Trophoblast cell (in vitro differentiated cells and primary cell): ENCODE measurements at regions not wholly inside any gene's neighbourhood (a gene's known extent, or its start where the extent isn't known, plus 50 kb on each side); places are given as distances from the start of the nearest gene placed in this dataset.

Experiments used
- DNase-seq, 2 donors: peaks; one replicate each; pipeline ENCODE4 v3.0.0-alpha.2; 2016
- H2AFZ ChIP-seq: 2 replicates; pipeline ENCODE4 v1.6.1; 2013; ENCODE audit warnings: low read length, moderate library complexity, mild to moderate bottlenecking; ENCODE audit not compliant: insufficient read depth, poor library complexity
- H2AK5ac ChIP-seq: 2 replicates; pipeline ENCODE4 v1.6.1; 2013; ENCODE audit warnings: mild to moderate bottlenecking, low read length
- H2BK120ac ChIP-seq: 2 replicates; pipeline ENCODE4 v1.6.1; 2013; ENCODE audit warnings: low read length, mild to moderate bottlenecking, moderate library complexity; ENCODE audit not compliant: insufficient read depth, poor library complexity
- H2BK12ac ChIP-seq: 2 replicates; pipeline ENCODE4 v1.6.1; 2013; ENCODE audit warnings: mild to moderate bottlenecking, low read length, moderate library complexity
- H2BK5ac ChIP-seq: 2 replicates; pipeline ENCODE4 v1.6.1; 2013; ENCODE audit warnings: low read length, low read depth, moderate library complexity, mild to moderate bottlenecking; ENCODE audit not compliant: poor library complexity
- H3K14ac ChIP-seq: 2 replicates; pipeline ENCODE4 v1.6.1; 2013; ENCODE audit warnings: mild to moderate bottlenecking, low read length
- H3K18ac ChIP-seq: 2 replicates; pipeline ENCODE4 v1.6.1; 2013; ENCODE audit warnings: mild to moderate bottlenecking, low read length
- H3K23ac ChIP-seq: 2 replicates; pipeline ENCODE4 v1.6.1; 2013; ENCODE audit warnings: low read length
- H3K27ac ChIP-seq: 2 replicates; pipeline ENCODE4 v1.5.1; 2013; ENCODE audit warnings: low read depth, mild to moderate bottlenecking, inconsistent platforms, low read length, moderate library complexity
- H3K27me3 ChIP-seq: 2 replicates; pipeline ENCODE4 v1.6.1; 2013; ENCODE audit warnings: inconsistent platforms, mild to moderate bottlenecking, low read length, moderate library complexity; ENCODE audit not compliant: insufficient read depth
- H3K36me3 ChIP-seq, 2 experiments: 1 replicate in 1 of 2; 2 replicates in 1 of 2; pipeline ENCODE4 v1.6.1; 2013; ENCODE audit warnings: low read length in 2 of 2, mild to moderate bottlenecking in 2 of 2, moderate library complexity in 1 of 2; ENCODE audit not compliant: insufficient read depth in 2 of 2, control insufficient read depth in 1 of 2
- H3K4ac ChIP-seq: 2 replicates; pipeline ENCODE4 v1.6.1; 2013; ENCODE audit warnings: low read depth, mild to moderate bottlenecking, low read length, moderate library complexity
- H3K4me1 ChIP-seq, 2 experiments: 1 replicate in 1 of 2; 2 replicates in 1 of 2; pipeline ENCODE4 v1.6.1; 2013; ENCODE audit warnings: low read length in 2 of 2, mild to moderate bottlenecking in 2 of 2, moderate library complexity in 1 of 2; ENCODE audit not compliant: insufficient read depth in 2 of 2, control insufficient read depth in 1 of 2
- H3K4me2 ChIP-seq: 2 replicates; pipeline ENCODE4 v1.6.1; 2013; ENCODE audit warnings: inconsistent platforms, mild to moderate bottlenecking, low read length, moderate library complexity
- H3K4me3 ChIP-seq: 2 replicates; pipeline ENCODE4 v1.5.1; 2013; ENCODE audit warnings: mild to moderate bottlenecking, low read depth, low read length, inconsistent platforms
- H3K79me1 ChIP-seq: one replicate; pipeline ENCODE4 v1.6.1; 2013; ENCODE audit warnings: low read length
- H3K79me2 ChIP-seq: 2 replicates; pipeline ENCODE4 v1.6.1; 2013; ENCODE audit warnings: low read length, mild to moderate bottlenecking; ENCODE audit not compliant: control insufficient read depth, insufficient read depth, poor library complexity
- H3K9ac ChIP-seq: 2 replicates; pipeline ENCODE4 v1.6.1; 2013; ENCODE audit warnings: mild to moderate bottlenecking, low read length
- H3K9me3 ChIP-seq: 2 replicates; pipeline ENCODE4 v1.6.1; 2013; ENCODE audit warnings: low read depth, mild to moderate bottlenecking, control low read depth, inconsistent platforms, low read length; ENCODE audit not compliant: insufficient read depth
- H4K12ac ChIP-seq: 2 replicates; pipeline ENCODE4 v1.6.1; 2013; ENCODE audit warnings: low read depth, mild to moderate bottlenecking, low read length, moderate library complexity
- H4K8ac ChIP-seq: 2 replicates; pipeline ENCODE4 v1.6.1; 2013; ENCODE audit warnings: low read depth, mild to moderate bottlenecking, low read length, moderate library complexity
- H4K91ac ChIP-seq: one replicate; pipeline ENCODE4 v1.6.1; 2013; ENCODE audit warnings: low read depth, mild to moderate bottlenecking, low read length, moderate library complexity
- WGBS: extraction: QIAGEN DNeasy Blood & Tissue Kit; methylation state at CpG from one replicate; pipeline ENCODE4 v1.1.7; 2013; ENCODE audit warnings: missing lambda C conversion rate; ENCODE audit not compliant: insufficient read length, insufficient coverage; ENCODE audit errors: extremely low coverage; 5-methylcytosine and 5-hydroxymethylcytosine counted together

DNA sequence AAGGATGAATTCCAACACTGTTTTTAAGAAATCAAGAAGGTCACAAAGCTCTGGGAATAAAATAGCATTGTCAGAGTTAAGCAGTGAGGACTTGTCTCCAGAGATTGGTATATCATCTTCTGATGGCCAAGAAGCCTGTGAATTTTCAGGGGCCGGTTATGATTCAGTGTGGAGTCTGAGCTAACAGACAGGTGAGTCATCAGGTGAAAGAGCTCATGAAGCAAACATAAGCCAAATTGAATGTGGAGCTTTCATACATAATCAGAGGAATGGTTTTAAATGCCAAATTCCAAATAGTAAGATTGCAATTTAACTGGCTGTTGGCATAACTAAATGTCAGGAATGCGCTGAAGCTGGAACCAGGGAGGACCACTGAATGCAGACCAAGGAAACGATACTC lies 494.2 kb downstream of the MTRR start:
- Histone ChIP-seq H4K12ac (no peak overlapping the region), H2AK5ac (no peak overlapping the region), H3K4ac (no peak overlapping the region), H3K9ac (no peak overlapping the region), H4K8ac (no peak overlapping the region), H4K91ac (no peak overlapping the region), H3K14ac (no peak overlapping the region), H3K9me3 (no peaks in the 10 kb centered on the region), H2BK5ac (no peak overlapping the region), H3K79me2 (no peaks in the 10 kb centered on the region), H2AFZ (no peak overlapping the region), H3K4me3 (no peak overlapping the region), H3K27ac (no peak overlapping the region), H3K4me1 (no peaks in the 10 kb centered on the region), H2BK120ac (no peak overlapping the region), H2BK12ac (no peak overlapping the region), H3K18ac (no peak overlapping the region), H3K23ac (no peak overlapping the region), H3K4me2 (no peak overlapping the region), H3K36me3 (no peaks in the 10 kb centered on the region), H3K27me3 (no peaks in the 10 kb centered on the region), H3K79me1 (no peaks in the 10 kb centered on the region)
- WGBS = no CpG with 5 or more reads among the region's 3 CpGs
- DNase-seq = peak in 1 of 2 donors; percentile 42

DNA sequence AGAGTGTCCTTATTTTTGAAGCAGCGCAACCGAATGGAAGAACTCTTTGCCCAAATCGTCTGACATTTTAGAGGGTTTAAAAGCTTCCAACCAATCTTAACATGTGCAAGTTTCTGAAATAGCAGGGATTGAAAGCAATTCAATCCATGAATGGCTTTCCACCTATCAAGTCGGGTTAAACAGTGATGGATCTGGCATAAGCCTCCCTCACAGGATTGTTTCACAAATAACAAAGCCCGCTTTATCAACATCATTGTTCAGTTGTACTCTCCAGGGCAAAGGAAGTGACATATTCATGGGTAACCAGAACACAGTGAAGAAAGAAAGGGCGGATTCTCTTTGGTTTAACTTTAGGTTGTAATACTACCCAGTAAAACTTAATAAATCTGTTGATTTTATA lies 497.3 kb downstream of the MTRR start:
- no peaks in the 10 kb centered on the region for H3K4me1 ChIP-seq
- no peak overlapping the region for H2BK120ac ChIP-seq
- H3K79me1 ChIP-seq = no peaks in the 10 kb centered on the region
- no peak overlapping the region for H2BK12ac ChIP-seq
- no peak overlapping the region for H3K27ac ChIP-seq
- no peak overlapping the region for H3K4me2 ChIP-seq
- no peak overlapping the region for H4K12ac ChIP-seq
- no peaks in the 10 kb centered on the region for H3K27me3 ChIP-seq
- H3K4ac ChIP-seq = no peak overlapping the region
- H4K91ac ChIP-seq = no peak overlapping the region
- no peak overlapping the region for H3K23ac ChIP-seq
- no peak overlapping the region for H3K14ac ChIP-seq
- no peak overlapping the region for H2BK5ac ChIP-seq
- no peak for DNase-seq
- no peak overlapping the region for H3K9ac ChIP-seq
- no CpG with 5 or more reads among the region's 6 CpGs for WGBS
- no peak overlapping the region for H2AK5ac ChIP-seq
- no peak overlapping the region for H4K8ac ChIP-seq
- H3K18ac ChIP-seq = no peak overlapping the region
- no peaks in the 10 kb centered on the region for H3K79me2 ChIP-seq
- H3K4me3 ChIP-seq = no peak overlapping the region
- no peaks in the 10 kb centered on the region for H3K9me3 ChIP-seq
- H2AFZ ChIP-seq = no peak overlapping the region
- no peaks in the 10 kb centered on the region for H3K36me3 ChIP-seq

DNA sequence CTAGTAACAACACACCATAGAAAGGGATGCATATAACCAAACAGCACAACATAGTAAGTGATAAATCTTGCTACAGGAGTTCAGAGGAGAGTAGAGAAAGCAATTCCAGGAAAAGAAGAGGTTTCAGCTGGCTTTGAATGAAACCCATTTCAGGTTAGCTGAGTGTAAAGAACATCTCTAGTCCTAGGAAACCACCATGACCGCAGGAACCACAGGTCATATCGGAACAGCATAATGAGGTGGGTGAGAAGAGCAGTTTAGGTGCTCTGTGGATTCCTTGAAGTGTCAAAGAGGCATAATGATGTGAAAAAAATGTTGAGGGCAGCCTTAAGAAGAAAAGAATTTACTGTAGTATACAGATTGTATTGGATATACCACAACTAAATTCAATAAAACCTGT lies 507.5 kb downstream of the MTRR start:
- Histone ChIP-seq H3K27ac (no peak overlapping the region), H3K4me1 (no peaks in the 10 kb centered on the region), H3K9me3 (no peaks in the 10 kb centered on the region), H3K23ac (no peak overlapping the region), H3K36me3 (no peaks in the 10 kb centered on the region), H3K14ac (no peak overlapping the region), H4K12ac (no peak overlapping the region), H4K8ac (no peak overlapping the region), H3K18ac (no peak overlapping the region), H3K27me3 (no peaks in the 10 kb centered on the region), H3K9ac (no peak overlapping the region), H2BK5ac (no peak overlapping the region), H3K4me3 (no peak overlapping the region), H4K91ac (no peak overlapping the region), H2BK12ac (no peak overlapping the region), H3K79me1 (no peaks in the 10 kb centered on the region), H3K4me2 (no peak overlapping the region), H3K4ac (no peak overlapping the region), H2AFZ (no peak overlapping the region), H2BK120ac (no peak overlapping the region), H2AK5ac (no peak overlapping the region), H3K79me2 (no peaks in the 10 kb centered on the region)
- DNase-seq = no peak
- WGBS = no CpG with 5 or more reads among the region's 2 CpGs

DNA sequence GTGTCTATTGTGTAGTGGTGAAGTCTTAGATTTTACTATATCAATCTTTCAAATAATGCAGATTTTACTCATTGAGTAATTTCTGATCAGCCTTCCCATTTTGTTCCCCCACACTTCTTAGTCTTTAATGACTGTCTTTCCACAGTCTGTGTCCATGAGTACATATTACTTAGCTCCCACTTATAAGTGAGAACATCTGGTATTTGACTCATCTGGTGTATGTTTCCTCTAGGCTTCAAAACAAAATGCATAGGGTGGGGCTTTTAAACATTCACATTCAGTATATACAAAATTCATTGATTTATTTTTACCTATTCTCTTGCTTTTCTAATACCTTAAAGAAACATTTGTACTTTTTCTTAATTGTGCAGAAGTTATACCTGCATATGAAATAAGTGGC lies 513.0 kb downstream of the MTRR start:
- Histone ChIP-seq H3K4me3 (no peak overlapping the region), H3K79me2 (no peaks in the 10 kb centered on the region), H3K14ac (no peak overlapping the region), H3K27me3 (no peaks in the 10 kb centered on the region), H4K91ac (no peak overlapping the region), H3K4me1 (no peaks in the 10 kb centered on the region), H2BK12ac (no peak overlapping the region), H3K9me3 (no peaks in the 10 kb centered on the region), H2BK120ac (no peak overlapping the region), H3K79me1 (no peaks in the 10 kb centered on the region), H3K23ac (no peak overlapping the region), H3K18ac (no peak overlapping the region), H3K4ac (no peak overlapping the region), H3K27ac (no peak overlapping the region), H3K36me3 (no peaks in the 10 kb centered on the region), H3K4me2 (no peak overlapping the region), H4K12ac (no peak overlapping the region), H2AK5ac (no peak overlapping the region), H3K9ac (no peak overlapping the region), H4K8ac (no peak overlapping the region), H2BK5ac (no peak overlapping the region), H2AFZ (no peak overlapping the region)
- no peak for DNase-seq

DNA sequence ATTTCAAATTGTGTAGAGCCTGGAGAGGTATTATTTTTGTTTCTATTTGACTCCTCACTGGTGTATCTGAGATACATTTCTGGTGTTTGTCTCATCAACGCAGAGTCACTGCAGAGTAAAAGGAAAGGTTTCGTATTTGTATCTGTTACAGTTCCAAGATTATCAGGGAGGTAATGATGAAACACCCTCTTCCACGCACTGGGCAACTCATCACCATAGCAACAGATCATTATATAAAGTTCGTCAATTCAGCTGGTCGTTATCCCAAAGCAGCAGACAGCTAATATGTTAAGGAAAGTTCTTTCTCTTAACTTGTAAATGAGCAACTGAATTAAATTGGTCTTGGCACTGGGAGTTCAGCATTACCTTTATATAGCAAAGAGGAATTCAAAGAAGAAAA lies 513.5 kb downstream of the MTRR start:
- no peak overlapping the region for H3K27ac ChIP-seq
- no peak overlapping the region for H2AK5ac ChIP-seq
- no peak overlapping the region for H2AFZ ChIP-seq
- no peak overlapping the region for H3K4me3 ChIP-seq
- no CpG with 5 or more reads among the region's 5 CpGs for WGBS
- H3K4me1 ChIP-seq = no peaks in the 10 kb centered on the region
- no peak overlapping the region for H4K8ac ChIP-seq
- H2BK5ac ChIP-seq = no peak overlapping the region
- no peak overlapping the region for H3K9ac ChIP-seq
- no peaks in the 10 kb centered on the region for H3K36me3 ChIP-seq
- DNase-seq = no peak
- H3K79me1 ChIP-seq = no peaks in the 10 kb centered on the region
- no peak overlapping the region for H4K12ac ChIP-seq
- no peak overlapping the region for H3K14ac ChIP-seq
- no peaks in the 10 kb centered on the region for H3K79me2 ChIP-seq
- H3K27me3 ChIP-seq = no peaks in the 10 kb centered on the region
- no peak overlapping the region for H2BK120ac ChIP-seq
- no peak overlapping the region for H2BK12ac ChIP-seq
- H3K9me3 ChIP-seq = no peaks in the 10 kb centered on the region
- H3K23ac ChIP-seq = no peak overlapping the region
- no peak overlapping the region for H3K4me2 ChIP-seq
- no peak overlapping the region for H3K4ac ChIP-seq
- H3K18ac ChIP-seq = no peak overlapping the region
- H4K91ac ChIP-seq = no peak overlapping the region
